ENCODE measurements at regions not wholly inside any gene's neighbourhood (a gene's known extent, or its start where the extent isn't known, plus 50 kb on each side); places are given as distances from the start of the nearest gene placed in this dataset.

GRCh38 chr10:111926286-111926685, 257.3 kb downstream of the GPAM start:
- Mint-ChIP-seq H3K9me3 (peaks cover 0 to 3% (median 0%) of the 10 kb centered on the region in 11 donors), H3K4me3 (no peak overlapping the region), H3K4me1 (no peaks in the 10 kb centered on the region), H3K36me3 (no peaks in the 10 kb centered on the region), H3K27me3 (no peaks in the 10 kb centered on the region), H3K27ac (no peak overlapping the region)
- DNase-seq (no peak), ATAC-seq (no peak)
- Histone ChIP-seq H3K4me3 (ENCODE audit: low read length) (no peak overlapping the region), H3K36me3 (ENCODE audit: control insufficient read depth in 2 of 3, insufficient read depth in 3 of 3, low read length in 3 of 3) (no peaks in the 10 kb centered on the region), H3K9me3 (ENCODE audit: control insufficient read depth in 2 of 3, low read length in 3 of 3) (no peaks in the 10 kb centered on the region), H3K4me1 (ENCODE audit: control insufficient read depth in 2 of 2, insufficient read depth in 2 of 2, low read length in 2 of 2) (no peaks in the 10 kb centered on the region), H3K27me3 (ENCODE audit: control insufficient read depth in 2 of 2, insufficient read depth in 2 of 2, low read length in 2 of 2) (no peaks in the 10 kb centered on the region), H3K27ac (ENCODE audit: low read depth, low read length) (no peak overlapping the region)
- POLR2A ChIA-PET = no interaction called here
- CTCF ChIA-PET = no interaction called here
- intact Hi-C loops (cut with micrococcal nuclease) = no loop called here

GRCh38 chr10:111933937-111934336, 249.6 kb downstream of the GPAM start:
- POLR2A ChIA-PET = no interaction called here
- intact Hi-C loops (cut with micrococcal nuclease) = no loop called here
- Mint-ChIP-seq H3K27me3 (peaks cover 0 to 11% (median 4%) of the 10 kb centered on the region in 5 donors), H3K36me3 (no peaks in the 10 kb centered on the region), H3K4me3 (no peak overlapping the region), H3K27ac (peak overlapping the region in 1 of 9 donors; percentile 63), H3K9me3 (peaks cover 0 to 8% (median 2%) of the 10 kb centered on the region in 11 donors), H3K4me1 (no peaks in the 10 kb centered on the region)
- H3K4me1 ChIP-seq (ENCODE audit: control insufficient read depth in 2 of 2, insufficient read depth in 2 of 2, low read length in 2 of 2) = no peaks in the 10 kb centered on the region
- no peaks in the 10 kb centered on the region for H3K9me3 ChIP-seq (ENCODE audit: control insufficient read depth in 2 of 3, low read length in 3 of 3)
- DNase-seq = no peak
- ATAC-seq = no peak
- CTCF ChIA-PET = no interaction called here
- H3K4me3 ChIP-seq (ENCODE audit: low read length) = no peak overlapping the region
- H3K36me3 ChIP-seq (ENCODE audit: control insufficient read depth in 2 of 3, insufficient read depth in 3 of 3, low read length in 3 of 3) = no peaks in the 10 kb centered on the region
- H3K27me3 ChIP-seq (ENCODE audit: control insufficient read depth in 2 of 2, insufficient read depth in 2 of 2, low read length in 2 of 2) = no peaks in the 10 kb centered on the region
- H3K27ac ChIP-seq (ENCODE audit: low read depth, low read length) = no peak overlapping the region

- POLR2A ChIA-PET = no interaction called here
Observed at GRCh38 chr10:111934931-111935330, 248.6 kb downstream of the GPAM start.

GRCh38 chr10:111936143-111936542, 247.4 kb downstream of the GPAM start:
- Histone ChIP-seq H3K27me3 (ENCODE audit: control insufficient read depth in 2 of 2, insufficient read depth in 2 of 2, low read length in 2 of 2) (no peaks in the 10 kb centered on the region), H3K9me3 (ENCODE audit: control insufficient read depth in 2 of 3, low read length in 3 of 3) (no peaks in the 10 kb centered on the region), H3K4me1 (ENCODE audit: control insufficient read depth in 2 of 2, insufficient read depth in 2 of 2, low read length in 2 of 2) (no peaks in the 10 kb centered on the region), H3K27ac (ENCODE audit: low read depth, low read length) (no peak overlapping the region), H3K4me3 (ENCODE audit: low read length) (no peak overlapping the region), H3K36me3 (ENCODE audit: control insufficient read depth in 2 of 3, insufficient read depth in 3 of 3, low read length in 3 of 3) (no peaks in the 10 kb centered on the region)
- POLR2A ChIA-PET = no interaction called here
- Mint-ChIP-seq H3K4me3 (no peak overlapping the region), H3K27ac (no peak overlapping the region), H3K9me3 (peaks cover 0 to 8% (median 3%) of the 10 kb centered on the region in 11 donors), H3K36me3 (no peaks in the 10 kb centered on the region), H3K4me1 (no peaks in the 10 kb centered on the region), H3K27me3 (peaks cover 0 to 23% (median 10%) of the 10 kb centered on the region in 5 donors)
- DNase-seq (no peak), ATAC-seq (no peak)
- CTCF ChIA-PET = no interaction called here
- intact Hi-C loops (cut with micrococcal nuclease) = no loop called here

More at GRCh38 chr10:111934931-111935330, 248.6 kb downstream of the GPAM start:
- no peaks in the 10 kb centered on the region for H3K4me1 ChIP-seq (ENCODE audit: control insufficient read depth in 2 of 2, insufficient read depth in 2 of 2, low read length in 2 of 2)
- Mint-ChIP-seq H3K27me3 (peaks cover 0 to 12% (median 4%) of the 10 kb centered on the region in 5 donors), H3K36me3 (no peaks in the 10 kb centered on the region), H3K4me3 (no peak overlapping the region), H3K4me1 (no peaks in the 10 kb centered on the region), H3K27ac (no peak overlapping the region), H3K9me3 (peaks cover 0 to 8% (median 2%) of the 10 kb centered on the region in 11 donors)
- no peak overlapping the region for H3K4me3 ChIP-seq (ENCODE audit: low read length)
- no peak for DNase-seq
- no peaks in the 10 kb centered on the region for H3K36me3 ChIP-seq (ENCODE audit: control insufficient read depth in 2 of 3, insufficient read depth in 3 of 3, low read length in 3 of 3)
- no peaks in the 10 kb centered on the region for H3K9me3 ChIP-seq (ENCODE audit: control insufficient read depth in 2 of 3, low read length in 3 of 3)
- no peak for ATAC-seq
- H3K27me3 ChIP-seq (ENCODE audit: control insufficient read depth in 2 of 2, insufficient read depth in 2 of 2, low read length in 2 of 2) = no peaks in the 10 kb centered on the region
- intact Hi-C loops (cut with micrococcal nuclease) = no loop called here
- CTCF ChIA-PET = no interaction called here
- no peak overlapping the region for H3K27ac ChIP-seq (ENCODE audit: low read depth, low read length)

GRCh38 chr10:111944331-111944730, 239.2 kb downstream of the GPAM start:
- DNase-seq (no peak), ATAC-seq (no peak)
- Histone ChIP-seq H3K36me3 (ENCODE audit: control insufficient read depth in 2 of 3, insufficient read depth in 3 of 3, low read length in 3 of 3) (no peaks in the 10 kb centered on the region), H3K4me1 (ENCODE audit: control insufficient read depth in 2 of 2, insufficient read depth in 2 of 2, low read length in 2 of 2) (no peaks in the 10 kb centered on the region), H3K4me3 (ENCODE audit: low read length) (no peak overlapping the region), H3K27me3 (ENCODE audit: control insufficient read depth in 2 of 2, insufficient read depth in 2 of 2, low read length in 2 of 2) (no peaks in the 10 kb centered on the region), H3K9me3 (ENCODE audit: control insufficient read depth in 2 of 3, low read length in 3 of 3) (no peaks in the 10 kb centered on the region), H3K27ac (ENCODE audit: low read depth, low read length) (no peak overlapping the region)
- H3K9me3 Mint-ChIP-seq = peaks cover 0 to 15% (median 6%) of the 10 kb centered on the region in 11 donors
- peaks cover 0 to 22% (median 13%) of the 10 kb centered on the region in 5 donors for H3K27me3 Mint-ChIP-seq
- ChIA-PET CTCF (no interaction called here), POLR2A (no interaction called here)
- H3K27ac Mint-ChIP-seq = no peak overlapping the region
- intact Hi-C loops (cut with micrococcal nuclease) = no loop called here
- peaks cover 0 to 3% (median 0%) of the 10 kb centered on the region in 5 donors for H3K36me3 Mint-ChIP-seq
- no peaks in the 10 kb centered on the region for H3K4me1 Mint-ChIP-seq
- no peak overlapping the region for H3K4me3 Mint-ChIP-seq

GRCh38 chr10:111953949-111954348, 229.6 kb downstream of the GPAM start:
- CTCF ChIA-PET = no interaction called here
- Histone ChIP-seq H3K4me3 (ENCODE audit: low read length) (no peak overlapping the region), H3K27me3 (ENCODE audit: control insufficient read depth in 2 of 2, insufficient read depth in 2 of 2, low read length in 2 of 2) (no peaks in the 10 kb centered on the region), H3K27ac (ENCODE audit: low read depth, low read length) (no peak overlapping the region), H3K36me3 (ENCODE audit: control insufficient read depth in 2 of 3, insufficient read depth in 3 of 3, low read length in 3 of 3) (no peaks in the 10 kb centered on the region), H3K9me3 (ENCODE audit: control insufficient read depth in 2 of 3, low read length in 3 of 3) (peaks cover 0 to 3% (median 0%) of the 10 kb centered on the region in 3 experiments), H3K4me1 (ENCODE audit: control insufficient read depth in 2 of 2, insufficient read depth in 2 of 2, low read length in 2 of 2) (no peaks in the 10 kb centered on the region)
- no peak for ATAC-seq
- intact Hi-C loops (cut with micrococcal nuclease) = no loop called here
- H3K27me3 Mint-ChIP-seq = peaks cover 0 to 10% (median 6%) of the 10 kb centered on the region in 5 donors
- no peak overlapping the region for H3K4me3 Mint-ChIP-seq
- POLR2A ChIA-PET = no interaction called here
- peaks cover 0 to 5% (median 0%) of the 10 kb centered on the region in 5 donors for H3K36me3 Mint-ChIP-seq
- no peak for DNase-seq
- H3K27ac Mint-ChIP-seq = no peak overlapping the region
- no peaks in the 10 kb centered on the region for H3K4me1 Mint-ChIP-seq
- H3K9me3 Mint-ChIP-seq = peaks cover 6 to 33% (median 11%) of the 10 kb centered on the region in 11 donors

- intact Hi-C loops (cut with micrococcal nuclease) = no loop called here
Observed at GRCh38 chr10:111954386-111954785, 229.2 kb downstream of the GPAM start.

More at GRCh38 chr10:111954386-111954785, 229.2 kb downstream of the GPAM start:
- peaks cover 0 to 3% (median 0%) of the 10 kb centered on the region in 3 experiments for H3K9me3 ChIP-seq (ENCODE audit: control insufficient read depth in 2 of 3, low read length in 3 of 3)
- ChIA-PET POLR2A (no interaction called here), CTCF (no interaction called here)
- no peaks in the 10 kb centered on the region for H3K4me1 Mint-ChIP-seq
- H3K4me3 ChIP-seq (ENCODE audit: low read length) = no peak overlapping the region
- no peaks in the 10 kb centered on the region for H3K36me3 ChIP-seq (ENCODE audit: control insufficient read depth in 2 of 3, insufficient read depth in 3 of 3, low read length in 3 of 3)
- no peak overlapping the region for H3K27ac ChIP-seq (ENCODE audit: low read depth, low read length)
- peaks cover 0 to 5% (median 0%) of the 10 kb centered on the region in 5 donors for H3K36me3 Mint-ChIP-seq
- peaks cover 0 to 10% (median 6%) of the 10 kb centered on the region in 5 donors for H3K27me3 Mint-ChIP-seq
- no peak overlapping the region for H3K4me3 Mint-ChIP-seq
- peaks cover 6 to 33% (median 11%) of the 10 kb centered on the region in 11 donors for H3K9me3 Mint-ChIP-seq
- no peaks in the 10 kb centered on the region for H3K27me3 ChIP-seq (ENCODE audit: control insufficient read depth in 2 of 2, insufficient read depth in 2 of 2, low read length in 2 of 2)
- no peak for ATAC-seq
- no peaks in the 10 kb centered on the region for H3K4me1 ChIP-seq (ENCODE audit: control insufficient read depth in 2 of 2, insufficient read depth in 2 of 2, low read length in 2 of 2)
- DNase-seq = no peak
- no peak overlapping the region for H3K27ac Mint-ChIP-seq

Measured in naive thymus-derived CD4-positive, alpha-beta T cell (primary cell).